ENCODE measurements at regions not wholly inside any gene's neighbourhood (a gene's known extent, or its start where the extent isn't known, plus 50 kb on each side); places are given as distances from the start of the nearest gene placed in this dataset.
"Not testable (repeated sequence)": the region's sequence is repeated elsewhere in the genome, so short reads cannot be mapped to it uniquely, and the experiment has no call there.

DNA sequence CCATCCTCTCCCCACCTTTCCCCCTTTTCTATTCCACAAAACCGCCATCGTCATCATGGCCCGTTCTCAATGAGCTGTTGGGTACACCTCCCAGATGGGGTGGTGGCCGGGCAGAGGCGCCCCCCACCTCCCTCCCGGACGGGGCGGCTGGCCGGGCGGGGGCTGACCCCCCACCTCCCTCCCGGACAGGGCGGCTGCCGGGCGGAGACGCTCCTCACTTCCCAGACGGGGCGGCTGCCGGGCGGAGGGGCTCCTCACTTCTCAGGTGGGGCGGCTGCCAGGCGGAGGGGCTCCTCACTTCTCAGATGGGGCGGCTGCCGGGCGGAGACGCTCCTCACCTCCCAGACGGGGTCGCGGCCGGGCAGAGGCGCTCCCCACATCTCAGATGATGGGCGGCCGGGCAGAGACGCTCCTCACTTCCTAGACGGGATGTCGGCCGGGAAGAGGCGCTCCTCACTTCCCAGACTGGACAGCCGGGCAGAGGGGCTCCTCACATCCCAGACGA, 404.4 kb upstream of the BTBD3 start:
- not testable (repeated sequence) for DNase-seq (ENCODE audit: low spot score)

DNA sequence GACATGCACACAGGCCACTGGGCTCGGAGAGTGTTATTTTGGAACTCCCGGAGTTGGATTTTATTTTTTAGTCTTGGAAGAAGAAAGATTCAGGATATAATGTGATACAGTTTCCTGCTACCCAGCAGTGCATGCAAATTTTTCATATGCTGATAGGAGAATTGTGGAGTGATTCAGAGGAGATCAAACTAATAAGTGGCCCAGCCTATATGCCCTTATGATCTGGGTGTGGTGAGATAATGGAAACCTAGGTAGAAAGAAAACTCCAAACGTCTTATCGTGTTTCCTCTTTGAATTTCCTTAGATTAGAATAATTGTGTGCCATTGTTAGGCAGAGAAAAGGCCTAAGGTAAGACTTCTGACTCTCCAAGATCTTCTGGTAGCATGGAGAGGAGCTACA, 401.2 kb upstream of the BTBD3 start:
- DNase-seq (ENCODE audit: low spot score), result no peak

DNA sequence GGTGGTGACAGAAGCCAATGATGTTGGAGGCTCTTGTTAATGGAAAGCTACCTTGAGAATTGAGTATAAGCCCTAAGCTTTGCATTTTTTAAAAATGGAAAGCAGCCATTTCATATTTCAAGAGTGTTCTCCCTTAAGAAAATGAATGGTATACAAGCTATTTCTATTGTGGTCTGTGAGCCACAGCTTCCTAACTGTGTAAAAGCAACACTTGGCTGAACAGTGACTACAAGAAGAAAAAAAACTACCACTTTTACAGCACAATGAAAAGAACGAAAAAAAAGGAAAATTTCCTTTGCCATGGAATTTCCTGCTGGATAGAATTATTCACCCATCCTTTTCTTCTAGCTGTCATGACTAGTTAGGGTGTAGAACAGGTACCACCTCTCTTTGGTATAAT, 397.1 kb upstream of the BTBD3 start:
- DNase-seq (ENCODE audit: low spot score), result no peak

DNA sequence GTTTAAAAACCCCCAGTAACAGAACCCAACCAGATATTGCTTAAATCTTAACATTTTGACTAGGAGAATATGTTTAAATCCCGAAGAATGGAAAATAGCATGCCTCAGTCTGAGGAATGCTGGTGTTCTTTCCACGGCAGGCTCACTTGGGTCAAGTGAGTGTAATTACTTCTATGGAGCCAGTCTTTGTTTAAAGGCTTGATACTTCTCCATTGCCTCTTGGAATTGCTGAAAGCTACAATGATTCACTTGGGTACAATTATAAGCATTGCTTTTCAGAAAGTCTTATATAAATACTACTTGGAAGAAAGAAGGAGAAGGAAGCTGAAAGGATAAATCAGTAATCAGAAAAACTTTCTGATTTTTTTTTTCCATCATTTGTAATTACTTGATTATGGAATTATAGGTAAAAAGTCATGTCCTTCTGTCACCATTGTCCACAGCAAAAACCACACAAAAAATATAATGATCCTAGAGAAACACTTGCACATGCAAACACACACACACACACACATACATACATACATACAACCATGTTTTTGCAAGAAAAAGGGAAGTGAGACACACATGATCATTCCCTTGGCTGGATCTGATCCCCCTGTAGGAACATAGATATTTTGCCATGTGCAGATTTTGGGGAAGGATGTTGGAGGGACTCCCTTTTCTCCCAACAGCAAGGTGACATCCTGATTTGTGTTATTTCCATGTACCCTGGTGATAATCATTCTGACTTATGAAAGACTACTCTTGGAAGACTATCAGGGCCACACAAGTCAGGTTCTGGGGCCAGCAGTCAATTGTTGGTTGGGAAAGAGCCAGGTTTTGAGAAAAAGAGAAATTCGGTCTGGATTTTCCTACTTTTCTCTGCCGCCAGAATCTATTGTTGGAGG, 396.0 kb upstream of the BTBD3 start:
- no peak for DNase-seq (ENCODE audit: low spot score)

DNA sequence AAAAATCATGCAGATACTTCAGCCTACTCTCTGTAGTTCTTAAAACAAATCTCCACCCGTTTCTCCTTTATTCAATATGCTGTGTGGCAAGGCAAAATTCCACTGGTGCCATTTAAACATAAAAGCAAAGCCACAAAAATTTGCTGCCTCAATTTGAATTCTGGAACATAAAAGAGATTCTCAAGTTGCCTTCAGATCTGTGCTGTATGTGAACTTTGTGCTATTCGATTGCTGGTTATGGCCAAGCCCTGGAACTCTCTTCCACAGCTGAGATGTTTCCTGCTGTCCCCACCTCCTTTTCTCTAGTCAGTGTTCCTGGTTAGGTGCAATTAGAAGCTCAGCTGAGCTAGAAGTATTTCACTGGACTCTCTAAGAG, 395.3 kb upstream of the BTBD3 start:
- DNase-seq (ENCODE audit: low spot score), result no peak

DNA sequence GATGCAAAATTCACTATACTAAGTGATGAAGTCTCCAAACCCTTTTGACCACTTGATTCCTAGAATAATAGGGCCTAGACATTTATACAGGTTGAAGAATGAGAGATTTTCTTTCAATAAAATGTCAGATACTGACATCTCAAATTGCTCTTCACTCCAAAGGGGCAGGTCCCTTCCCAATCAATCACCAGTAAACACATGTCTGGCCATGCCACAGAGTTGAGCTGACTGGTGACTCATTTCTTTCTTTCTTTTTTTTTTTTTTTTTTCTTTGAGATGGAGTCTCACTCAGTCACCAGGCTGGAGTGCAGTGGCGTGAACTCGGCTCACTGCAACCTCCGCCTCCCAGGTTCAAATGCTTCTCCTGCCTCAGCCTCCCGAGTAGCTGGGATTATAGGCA, 388.6 kb upstream of the BTBD3 start:
- DNase-seq (ENCODE audit: low spot score), result no peak

DNA sequence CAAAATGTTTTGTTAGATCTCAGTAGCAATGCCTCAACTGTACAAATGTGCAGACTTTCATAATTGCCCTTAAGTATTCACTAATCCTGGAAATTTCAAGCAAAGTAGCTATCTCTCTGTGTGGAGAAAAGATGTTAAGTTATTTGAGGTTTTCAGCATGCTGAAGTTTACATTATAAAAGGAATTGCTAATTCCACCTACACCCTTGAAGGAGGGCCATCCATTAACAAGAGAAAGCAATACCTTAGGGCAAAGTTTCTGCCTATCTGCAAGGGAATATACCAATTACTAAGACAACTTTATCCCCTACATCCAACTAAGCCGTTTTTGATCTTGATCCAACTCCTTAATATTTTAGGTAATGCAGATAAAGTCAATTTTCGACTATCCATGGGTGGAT, 380.7 kb upstream of the BTBD3 start:
- no peak for DNase-seq (ENCODE audit: low spot score)

DNA sequence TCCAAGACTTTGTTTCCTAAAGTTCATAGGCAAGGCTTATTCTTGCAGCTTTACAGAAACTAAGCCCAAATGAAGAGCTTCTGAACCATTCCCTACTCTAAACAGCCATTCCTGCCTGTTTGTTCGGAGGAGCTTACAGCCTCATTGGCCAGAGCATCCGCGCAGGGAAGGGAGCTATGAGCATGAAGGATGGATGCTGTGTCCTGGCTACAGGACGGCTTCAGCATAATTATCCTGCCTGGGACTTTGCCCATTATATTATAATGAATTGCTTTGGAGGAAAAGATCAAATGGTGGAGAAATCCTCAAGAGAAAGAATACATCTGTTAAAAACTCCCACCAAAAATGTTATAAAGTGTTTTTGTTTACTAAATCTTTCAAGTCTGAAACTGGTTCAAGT, 378.2 kb upstream of the BTBD3 start:
- no peak for DNase-seq (ENCODE audit: low spot score)

DNA sequence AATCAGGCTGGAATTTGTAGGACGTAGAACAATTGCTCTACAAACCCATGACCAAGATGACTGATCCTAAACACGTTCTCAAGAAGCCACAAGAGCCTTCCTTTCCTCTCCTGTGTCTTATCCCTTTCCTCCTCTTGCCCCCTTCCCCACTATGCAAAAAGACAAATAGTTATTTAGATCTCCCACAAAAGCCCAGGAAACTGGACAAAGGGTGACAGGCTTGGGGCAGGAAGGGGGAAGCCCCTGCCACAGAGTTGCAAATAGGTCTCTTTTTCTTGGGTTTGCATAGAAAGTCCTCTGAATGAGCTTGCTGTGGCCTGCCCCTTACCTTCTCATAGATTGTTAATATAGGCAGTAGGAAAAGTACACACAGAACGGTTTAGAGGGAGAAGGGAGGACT, 377.1 kb upstream of the BTBD3 start:
- no peak for DNase-seq (ENCODE audit: low spot score)

DNA sequence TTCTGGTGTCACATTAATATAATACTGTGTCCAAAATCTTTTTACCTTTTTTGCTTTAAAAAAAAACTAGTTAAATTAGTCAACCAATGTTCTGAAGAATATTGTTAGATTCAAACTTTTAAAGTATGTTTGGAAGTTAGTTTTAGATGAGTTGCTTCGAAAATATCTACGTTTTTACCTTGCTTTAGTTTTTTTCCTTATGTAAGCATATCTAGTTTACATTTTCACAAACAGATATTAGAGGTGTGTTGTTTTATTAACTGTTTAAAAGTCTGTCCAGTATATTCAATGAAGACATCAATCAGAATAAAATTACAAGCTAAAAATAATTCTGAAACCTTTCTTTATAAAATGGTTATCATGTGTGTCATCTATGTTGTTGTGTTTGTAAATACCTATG, 375.0 kb upstream of the BTBD3 start:
- no peak for DNase-seq (ENCODE audit: low spot score)

DNA sequence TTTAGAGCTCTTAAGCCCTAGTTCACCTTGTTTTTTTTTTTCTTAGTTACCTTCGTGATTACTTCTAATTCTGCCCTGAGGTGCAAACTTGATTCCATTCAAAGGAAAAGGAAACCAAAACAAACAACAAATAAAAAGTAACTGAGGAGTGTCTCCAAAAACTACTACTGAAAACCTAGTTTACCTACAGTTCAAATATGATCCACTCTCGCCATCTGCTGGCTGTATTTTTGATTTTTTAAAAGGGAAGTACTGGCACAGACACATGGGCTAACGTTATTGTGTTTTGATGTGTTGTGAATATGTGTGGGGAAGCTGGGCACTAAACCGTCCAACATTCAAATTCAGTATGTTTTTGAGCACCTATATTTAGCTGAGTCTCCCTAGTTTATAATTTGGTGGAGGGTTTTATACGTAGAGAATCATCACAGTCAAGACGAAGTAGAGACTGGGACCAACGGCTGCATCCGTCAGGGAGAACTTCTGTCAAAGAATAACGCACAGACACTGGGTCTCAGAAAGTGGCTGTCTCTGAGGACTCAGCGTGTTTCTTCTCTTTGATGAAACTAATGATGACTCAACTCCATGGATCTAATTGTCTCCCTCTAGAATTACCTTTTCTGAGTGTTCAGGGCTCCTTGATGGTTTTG, 373.5 kb upstream of the BTBD3 start:
- peak; percentile 56 for DNase-seq (ENCODE audit: low spot score)

DNA sequence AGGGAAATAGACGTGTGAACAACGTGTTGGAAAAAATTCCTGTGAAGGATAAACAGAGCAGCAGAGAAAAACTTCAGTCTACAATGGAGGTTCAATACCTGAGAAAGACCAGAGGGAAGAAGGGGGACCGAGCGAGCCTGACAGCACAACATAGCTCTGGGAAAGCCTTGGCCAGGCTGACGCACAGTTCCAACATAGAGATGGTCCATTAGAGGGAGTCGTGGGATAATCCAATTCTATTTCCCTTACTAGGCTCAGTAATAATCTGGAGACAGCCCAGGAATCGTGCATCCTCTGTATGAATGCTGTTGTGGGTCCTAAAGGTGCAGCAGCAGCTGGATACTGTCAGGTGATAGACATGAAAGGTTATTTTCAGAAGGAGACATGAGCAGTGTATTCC, 370.8 kb upstream of the BTBD3 start:
- no peak for DNase-seq (ENCODE audit: low spot score)

DNA sequence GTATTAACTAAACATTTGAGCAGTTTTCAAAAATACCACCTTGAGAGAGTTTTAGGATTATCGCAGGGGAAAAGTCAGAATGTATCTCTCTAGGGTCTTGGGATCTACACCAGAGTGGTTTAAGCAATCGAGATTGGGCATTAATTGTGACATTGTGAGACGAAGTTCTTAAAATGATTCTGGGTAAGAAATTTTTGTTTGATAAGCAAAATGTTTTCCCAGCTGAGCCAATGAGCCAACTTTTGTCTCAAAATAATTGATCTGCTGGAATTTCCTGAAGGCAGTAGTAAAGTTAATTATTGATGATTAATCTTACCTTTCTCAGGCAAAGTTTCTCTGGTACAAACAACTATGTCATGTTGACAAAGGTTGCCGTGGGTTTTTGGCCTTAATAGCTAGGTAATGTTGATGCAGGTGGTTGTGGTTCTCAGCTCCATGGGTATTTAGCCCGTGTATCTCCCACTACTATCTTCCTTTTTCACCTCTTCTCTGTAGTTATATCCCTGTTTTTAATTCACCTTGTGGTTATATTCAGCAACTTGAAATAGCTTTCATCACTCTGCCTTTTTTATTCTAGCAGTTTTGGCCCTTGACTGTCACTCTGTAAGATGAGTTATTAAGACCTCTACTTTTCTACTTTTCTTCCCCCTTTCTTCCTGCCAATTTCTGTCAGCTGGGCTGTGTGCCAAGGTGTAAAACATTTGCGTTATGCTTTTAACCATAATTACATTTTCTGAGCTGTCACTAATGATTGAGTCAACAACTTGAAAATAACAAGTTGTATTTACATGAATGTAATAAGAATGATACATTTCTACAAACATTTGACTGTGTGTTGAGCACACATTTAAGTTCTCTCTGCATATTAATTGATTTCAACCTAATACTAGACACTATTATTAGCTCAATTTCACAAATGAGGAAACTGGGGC, 368.3 kb upstream of the BTBD3 start:
- DNase-seq (ENCODE audit: low spot score), result no peak

DNA sequence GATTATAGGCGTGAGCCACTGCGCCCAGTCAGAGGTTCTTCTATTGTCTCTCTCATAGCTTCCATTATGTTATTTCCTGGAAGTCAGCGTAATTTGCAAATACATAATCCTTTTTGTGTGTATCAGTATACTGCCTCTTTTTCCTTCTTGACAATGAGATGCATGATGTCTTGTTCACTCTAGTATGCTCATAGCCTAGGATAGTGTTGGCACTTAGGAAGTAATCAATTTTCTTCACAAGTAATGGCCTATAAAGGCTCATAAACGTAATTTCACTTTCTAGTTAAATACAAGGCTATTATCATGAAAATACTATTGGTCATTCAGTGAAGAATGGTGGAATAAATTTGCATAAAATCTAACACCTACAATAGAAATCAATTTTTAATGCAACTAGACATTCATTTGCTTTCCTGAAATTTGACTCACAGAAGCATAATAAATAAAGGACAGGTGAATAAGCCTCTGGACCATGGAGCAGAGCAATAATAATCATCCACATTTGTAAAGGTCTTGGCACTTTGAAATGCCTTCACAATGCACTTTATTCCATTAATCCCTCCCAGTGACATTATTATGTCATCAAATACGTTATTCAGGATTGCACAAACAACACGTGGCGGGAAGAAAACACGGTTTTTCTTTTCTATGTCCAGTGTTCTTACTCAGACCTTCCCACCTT, 366.9 kb upstream of the BTBD3 start:
- DNase-seq (ENCODE audit: low spot score), result no peak

DNA sequence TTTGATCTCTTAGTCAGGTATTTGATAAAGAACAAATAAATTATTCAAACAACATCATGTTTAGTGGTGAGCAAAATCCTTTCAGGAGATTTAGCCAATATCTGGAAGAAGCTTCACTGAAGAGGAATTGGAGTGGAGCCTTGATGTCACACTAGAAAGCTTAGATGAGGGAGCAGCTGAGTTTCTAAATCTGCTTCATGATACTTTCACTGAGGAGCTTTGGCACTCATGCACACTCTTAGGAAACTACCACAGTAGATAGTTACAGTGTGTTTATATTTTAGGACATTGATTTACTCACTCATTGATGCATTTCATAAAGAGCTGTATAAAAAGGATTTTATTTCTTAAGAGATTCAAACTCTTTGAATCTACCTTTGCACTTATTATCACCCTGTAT, 366.2 kb upstream of the BTBD3 start:
- no peak for DNase-seq (ENCODE audit: low spot score)

DNA sequence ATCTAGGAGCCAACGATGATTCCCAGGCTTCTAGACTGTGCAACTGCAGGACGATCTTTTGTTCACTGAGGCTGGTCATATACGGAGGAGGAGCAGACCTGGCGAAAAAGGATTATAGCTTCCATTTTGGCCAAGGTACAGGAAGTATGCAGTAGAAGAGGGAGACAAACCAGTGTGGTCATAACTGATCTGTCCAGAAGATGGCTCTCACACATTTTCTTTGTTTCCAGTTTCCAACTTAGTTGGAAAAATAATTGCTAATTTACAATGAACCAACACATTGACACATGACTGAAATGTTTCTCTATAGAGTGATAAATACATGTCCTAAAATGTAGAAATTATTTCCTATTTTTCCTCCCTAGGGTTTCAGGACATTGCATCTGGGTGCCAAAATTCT, 364.1 kb upstream of the BTBD3 start:
- peak; percentile 69 for DNase-seq (ENCODE audit: low spot score)

DNA sequence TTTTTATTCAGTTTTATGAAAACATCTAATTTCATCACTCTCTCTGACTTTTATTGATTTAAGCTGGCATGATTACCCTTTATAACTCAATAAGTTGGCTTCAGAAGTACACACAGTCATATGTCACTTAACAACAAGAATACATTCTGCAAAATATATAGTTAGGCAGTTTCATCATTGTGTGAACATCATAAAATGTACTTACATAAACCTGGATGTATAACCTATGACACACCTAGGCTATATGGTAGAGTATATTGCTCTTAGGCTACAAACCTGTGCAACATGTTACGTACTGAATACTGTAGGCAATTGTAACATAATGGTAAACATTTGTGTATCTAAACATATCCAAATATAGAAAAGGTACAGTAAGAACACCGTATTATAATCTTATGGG, 362.2 kb upstream of the BTBD3 start:
- no peak for DNase-seq (ENCODE audit: low spot score)

DNA sequence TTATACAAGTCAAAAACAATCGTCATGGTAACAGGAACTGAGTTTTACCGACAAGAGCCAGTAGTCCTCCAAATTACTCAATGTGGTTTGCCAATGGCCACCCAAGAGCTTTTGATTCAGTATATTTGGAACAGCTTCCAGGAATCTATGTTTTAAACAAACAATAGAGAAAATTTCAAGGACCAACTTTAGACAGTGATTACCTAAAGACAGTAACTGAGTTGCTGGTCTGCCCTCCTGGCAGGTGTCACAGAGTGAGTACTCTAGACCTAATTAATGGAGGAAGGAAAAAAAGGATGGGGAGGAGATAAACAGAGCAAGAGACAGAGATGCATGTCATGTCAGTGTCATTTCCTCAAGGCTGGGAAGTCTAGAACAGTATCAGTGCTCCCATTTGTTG, 361.3 kb upstream of the BTBD3 start:
- DNase-seq (ENCODE audit: low spot score), result no peak

DNA sequence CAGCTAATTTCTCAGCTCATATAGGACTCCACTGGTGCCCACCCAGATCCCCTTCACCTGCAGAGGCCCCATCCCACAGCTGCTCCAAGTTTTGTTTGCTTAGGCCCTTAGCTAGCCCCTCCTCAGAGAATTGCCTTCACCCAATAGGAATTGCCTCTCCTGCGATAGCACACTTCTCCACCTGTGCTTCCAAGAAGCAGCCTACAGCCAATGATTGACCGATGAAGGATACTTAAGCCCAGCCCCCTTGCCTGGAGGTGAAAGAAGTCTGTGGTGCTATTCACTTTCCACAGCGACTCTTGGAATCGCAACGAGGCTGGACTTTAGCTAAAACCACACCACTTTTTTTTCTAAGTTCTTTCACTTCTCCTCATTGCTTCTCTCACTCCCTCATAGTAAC, 353.2 kb upstream of the BTBD3 start:
- no peak for DNase-seq (ENCODE audit: low spot score)

DNA sequence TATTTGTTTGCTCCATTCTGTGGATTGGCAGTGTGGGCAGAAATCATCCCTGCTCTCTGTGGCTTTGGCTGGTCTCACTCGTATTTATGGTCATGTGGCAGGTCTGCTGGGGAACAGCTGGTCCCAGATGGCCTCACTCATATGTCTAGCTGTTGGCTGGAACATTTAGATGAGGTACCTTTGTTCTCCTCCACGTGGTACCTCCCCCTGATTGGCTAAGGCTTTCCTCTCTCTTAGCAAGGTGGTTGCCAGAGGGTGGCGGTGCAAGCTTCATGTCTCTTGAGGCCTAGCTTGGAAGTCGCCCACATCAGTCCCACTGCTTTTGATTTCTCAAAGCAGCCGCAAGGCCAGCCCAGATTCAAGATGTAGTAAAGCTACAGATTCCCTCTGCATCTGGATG, 348.5 kb upstream of the BTBD3 start:
- no peak for DNase-seq (ENCODE audit: low spot score)

DNA sequence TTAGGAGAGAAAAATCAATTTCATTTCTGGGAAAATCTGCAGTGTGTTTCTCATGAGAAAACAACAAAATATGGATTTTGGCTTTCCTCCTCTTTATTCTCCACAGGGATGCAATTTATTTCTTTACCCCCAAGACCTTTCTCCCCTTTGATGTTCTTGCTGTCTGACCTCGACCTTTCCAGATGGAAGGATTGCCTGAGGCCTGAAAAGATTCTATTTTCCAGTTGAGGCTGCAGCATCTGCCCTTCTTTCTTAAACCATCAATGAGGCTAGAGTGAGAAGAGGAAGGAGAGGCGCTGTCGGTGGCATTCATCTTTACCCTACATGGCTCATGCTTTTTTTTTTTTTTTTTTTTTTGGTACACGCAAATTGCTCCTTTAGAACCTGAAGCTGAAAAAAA, 344.2 kb upstream of the BTBD3 start:
- DNase-seq (ENCODE audit: low spot score), result no peak

DNA sequence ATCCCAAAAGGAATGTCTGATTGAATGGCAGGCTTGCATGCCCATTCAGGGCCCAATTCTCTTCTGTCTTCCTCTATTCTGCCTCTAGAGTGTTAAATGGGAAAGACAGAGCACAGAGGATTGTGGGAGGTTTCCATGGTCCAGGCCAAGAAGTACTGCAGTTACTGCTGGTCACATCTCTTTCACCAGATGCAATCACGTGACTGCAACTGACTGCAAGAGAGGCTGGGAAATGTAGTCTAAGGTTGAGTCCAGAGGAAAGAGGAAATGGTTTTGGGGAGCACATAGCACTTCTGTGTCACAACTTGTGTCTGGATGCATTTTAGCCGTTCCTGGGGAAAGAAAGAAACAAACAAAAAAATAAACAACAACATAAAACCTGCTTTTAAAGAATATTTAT, 336.4 kb upstream of the BTBD3 start:
- no peak for DNase-seq (ENCODE audit: low spot score)

Measured in COLO829 (cell line).